H1 (cell line): ENCODE measurements at regions not wholly inside any gene's neighbourhood (a gene's known extent, or its start where the extent isn't known, plus 50 kb on each side); places are given as distances from the start of the nearest gene placed in this dataset.

Experiments
- CTCF ChIA-PET: fragments of 300-600 bp; sonication (Branson Sonifier 250); formaldehyde crosslinking; loops from one replicate; lab custom pipeline; 2021; ENCODE audit not compliant: partially characterized antibody; lab: Charles Lee
- POLR2A ChIA-PET: fragments of 300-600 bp; sonication (Branson Sonifier 250); formaldehyde crosslinking; loops from one replicate; lab custom pipeline; 2021; ENCODE audit warnings: inconsistent platforms; ENCODE audit not compliant: partially characterized antibody; lab: Charles Lee
- DNase-seq, 2 experiments: peaks; one replicate each; pipeline versions ENCODE4 v3.0.0 to v3.0.0-alpha.2; 2010 to 2022; ENCODE audit warnings: low spot score in 2 of 2, low read depth in 1 of 2, mixed read lengths in 1 of 2
- FAIRE-seq: peaks from 2 replicates; lab custom pipeline; 2011; peaks lifted over from hg19 to GRCh38; lab: Jason Lieb, UNC
- H2AFZ ChIP-seq: 2 replicates; pipeline ENCODE4 v1.8.1; 2012; ENCODE audit warnings: low read length, inconsistent platforms
- H2AK5ac ChIP-seq: 2 replicates; pipeline ENCODE4 v1.6.1; 2013; ENCODE audit warnings: low read depth, low read length
- H2BK120ac ChIP-seq: replicated peaks from 2 replicates; pipeline ENCODE3; 2013; ENCODE audit warnings: low read depth, low read length, inconsistent platforms
- H2BK12ac ChIP-seq: 2 replicates; pipeline ENCODE4 v1.6.1; 2013; ENCODE audit warnings: low read depth, low read length
- H2BK15ac ChIP-seq: 2 replicates; pipeline ENCODE4 v1.6.1; 2013; ENCODE audit warnings: low read length
- H2BK20ac ChIP-seq: 2 replicates; pipeline ENCODE4 v1.6.1; 2013; ENCODE audit warnings: low read length
- H2BK5ac ChIP-seq: 2 replicates; pipeline ENCODE4 v1.6.1; 2013; ENCODE audit warnings: low read depth, low read length
- H3K14ac ChIP-seq: 2 replicates; pipeline ENCODE4 v1.6.1; 2013; ENCODE audit warnings: inconsistent platforms; ENCODE audit not compliant: insufficient read length
- H3K18ac ChIP-seq: 2 replicates; pipeline ENCODE4 v1.6.1; 2013; ENCODE audit warnings: low read length; ENCODE audit errors: extremely low read depth
- H3K23ac ChIP-seq: 2 replicates; pipeline ENCODE4 v1.6.1; 2013; ENCODE audit warnings: inconsistent platforms; ENCODE audit not compliant: insufficient read length
- H3K23me2 ChIP-seq: 2 replicates; pipeline ENCODE4 v1.6.1; 2013; ENCODE audit warnings: low read depth, low read length
- H3K27ac ChIP-seq: 2 replicates; pipeline ENCODE4 v1.6.1; 2011; ENCODE audit warnings: low read depth, low read length, inconsistent platforms
- H3K27me3 ChIP-seq, 4 experiments: replicated peaks in 1 of 4; 1 replicate in 1 of 4; 2 replicates in 3 of 4; pipeline versions ENCODE4 v1.6.1 to v1.8.1; 2011 to 2013; ENCODE audit warnings: low read length in 3 of 4, mild to moderate bottlenecking in 3 of 4, inconsistent platforms in 2 of 4, mixed read lengths in 2 of 4, moderate library complexity in 1 of 4; ENCODE audit not compliant: control insufficient read depth in 3 of 4, insufficient read depth in 3 of 4; ENCODE audit errors: extremely low read depth in 1 of 4
- H3K36me3 ChIP-seq, 4 experiments: 2 replicates each; pipeline versions ENCODE4 v1.6.1 to v1.8.1; 2011 to 2013; ENCODE audit warnings: mild to moderate bottlenecking in 4 of 4, low read length in 3 of 4, moderate library complexity in 2 of 4, control low read depth in 1 of 4, inconsistent platforms in 1 of 4; ENCODE audit not compliant: insufficient read depth in 4 of 4, control insufficient read depth in 2 of 4
- H3K4ac ChIP-seq: replicated peaks from 2 replicates; pipeline ENCODE3; 2013; ENCODE audit warnings: low read length, low read depth, mixed read lengths, inconsistent platforms; ENCODE audit not compliant: insufficient read length
- H3K4me1 ChIP-seq, 4 experiments: replicated peaks in 1 of 4; 1 replicate in 1 of 4; 2 replicates in 3 of 4; pipeline versions ENCODE4 v1.6.1 to v1.8.1; 2011 to 2013; ENCODE audit warnings: low read length in 3 of 4, inconsistent platforms in 2 of 4, mixed read lengths in 1 of 4; ENCODE audit not compliant: insufficient read depth in 4 of 4, control insufficient read depth in 3 of 4
- H3K4me2 ChIP-seq, 2 experiments: 2 replicates each; pipeline versions ENCODE4 v1.6.1 to v1.8.1; 2011 to 2013; ENCODE audit warnings: low read depth in 2 of 2, low read length in 2 of 2, control low read depth in 1 of 2, inconsistent platforms in 1 of 2, mild to moderate bottlenecking in 1 of 2; ENCODE audit not compliant: insufficient read depth in 1 of 2
- H3K4me3 ChIP-seq, 4 experiments: fragments of 200-600, 300-600 bp in 1 of 4; sonication (generic), shearing (Covaris generic), sonication (Bioruptor Twin) in 1 of 4; 2 replicates each; pipeline versions ENCODE4 v1.5.1 to v1.8.1; 2011 to 2016; ENCODE audit warnings: low read length in 4 of 4, low read depth in 3 of 4, control low read depth in 2 of 4, inconsistent platforms in 2 of 4, mild to moderate bottlenecking in 2 of 4, mixed read lengths in 1 of 4, moderate library complexity in 1 of 4; ENCODE audit not compliant: insufficient read depth in 2 of 4; ENCODE audit errors: extremely low read depth in 1 of 4
- H3K56ac ChIP-seq: replicated peaks from 2 replicates; pipeline ENCODE3; 2013; ENCODE audit warnings: low read depth, mild to moderate bottlenecking, mixed read lengths, low read length, inconsistent platforms; ENCODE audit not compliant: insufficient read length
- H3K79me1 ChIP-seq: 2 replicates; pipeline ENCODE4 v1.6.1; 2013; ENCODE audit warnings: low read depth, low read length, control low read depth
- H3K79me2 ChIP-seq, 2 experiments: 2 replicates each; pipeline versions ENCODE4 v1.6.1 to v1.8.1; 2012 to 2013; ENCODE audit warnings: low read length in 2 of 2, mild to moderate bottlenecking in 2 of 2, inconsistent platforms in 1 of 2; ENCODE audit not compliant: insufficient read depth in 2 of 2, control insufficient read depth in 1 of 2
- H3K9ac ChIP-seq, 4 experiments: replicated peaks in 1 of 4; 1 replicate in 1 of 4; 2 replicates in 3 of 4; pipeline versions ENCODE4 v1.6.1 to v1.8.1; 2011 to 2013; ENCODE audit warnings: low read depth in 3 of 4, low read length in 3 of 4, control low read depth in 2 of 4, mild to moderate bottlenecking in 2 of 4, moderate library complexity in 2 of 4, inconsistent platforms in 1 of 4; ENCODE audit errors: extremely low read depth in 1 of 4
- H3K9me3 ChIP-seq, 2 experiments: 2 replicates each; pipeline versions ENCODE4 v1.6.1 to v1.8.1; 2012 to 2013; ENCODE audit warnings: mild to moderate bottlenecking in 2 of 2, moderate library complexity in 2 of 2, control low read depth in 1 of 2, inconsistent platforms in 1 of 2, low read depth in 1 of 2, low read length in 1 of 2, mixed read lengths in 1 of 2; ENCODE audit not compliant: insufficient read depth in 2 of 2
- H4K20me1 ChIP-seq, 2 experiments: replicated peaks in 1 of 2; 2 replicates each; pipeline versions ENCODE3 to v1.8.1; 2011 to 2013; ENCODE audit warnings: inconsistent platforms in 2 of 2, low read length in 2 of 2, mild to moderate bottlenecking in 1 of 2; ENCODE audit not compliant: insufficient read depth in 2 of 2, control insufficient read depth in 1 of 2
- H4K5ac ChIP-seq: 2 replicates; pipeline ENCODE4 v1.6.1; 2013; ENCODE audit warnings: low read length, low read depth, mixed read lengths, inconsistent platforms; ENCODE audit not compliant: insufficient read length
- H4K8ac ChIP-seq: 2 replicates; pipeline ENCODE4 v1.8.0; 2013; ENCODE audit warnings: mild to moderate bottlenecking, moderate library complexity, low read length, inconsistent platforms; ENCODE audit not compliant: insufficient read depth; ENCODE audit errors: extremely low read depth
- H4K91ac ChIP-seq: replicated peaks from 2 replicates; pipeline ENCODE3; 2013; ENCODE audit warnings: low read length, mixed read lengths, inconsistent platforms; ENCODE audit not compliant: insufficient read length
- ATF3 ChIP-seq: IDR thresholded peaks from 2 replicates; pipeline ENCODE4 v1.6.1; 2011; ENCODE audit warnings: low read depth, mild to moderate bottlenecking, low read length; ENCODE audit not compliant: insufficient read depth
- CBX8 ChIP-seq: fragments of 300-800, 300-1000 bp; sonication (generic); IDR thresholded peaks from 2 replicates; pipeline ENCODE4 v1.7.1; 2016; ENCODE audit warnings: low read depth, low read length, borderline replicate concordance
- EP300 ChIP-seq, 2 experiments: IDR thresholded peaks; 1 replicate in 1 of 2; 2 replicates in 1 of 2; pipeline ENCODE4 v1.6.1; 2011 to 2012; ENCODE audit warnings: low read depth in 2 of 2, low read length in 2 of 2, mild to moderate bottlenecking in 2 of 2, borderline replicate concordance in 1 of 2, inconsistent platforms in 1 of 2, moderate library complexity in 1 of 2
- FOSL1 ChIP-seq: IDR thresholded peaks from 2 replicates; pipeline ENCODE4 v1.6.1; 2011; ENCODE audit warnings: mild to moderate bottlenecking, low read depth, low read length, moderate library complexity; ENCODE audit not compliant: insufficient read depth
- JUND ChIP-seq: IDR thresholded peaks from 2 replicates; pipeline ENCODE4 v1.6.1; 2011; ENCODE audit warnings: mild to moderate bottlenecking, improper control_type of control experiment, low read length
- KDM1A ChIP-seq: fragments of 200-600, 300-600 bp; sonication (generic); IDR thresholded peaks from 2 replicates; pipeline ENCODE4 v1.7.1; 2016; ENCODE audit warnings: mild to moderate bottlenecking, low read length, borderline replicate concordance
- MAFK ChIP-seq: IDR thresholded peaks from 2 replicates; pipeline ENCODE4 v1.6.1; 2012; ENCODE audit warnings: low read depth, mild to moderate bottlenecking, improper control_type of control experiment, low read length
- POLR2AphosphoS5 ChIP-seq: IDR thresholded peaks from 2 replicates; pipeline ENCODE4 v1.6.1; 2011; ENCODE audit warnings: low read depth, low read length
- POU5F1 ChIP-seq: IDR thresholded peaks from 2 replicates; pipeline ENCODE4 v1.6.1; 2011; ENCODE audit warnings: low read depth, mild to moderate bottlenecking, low read length, moderate library complexity
- SRF ChIP-seq: IDR thresholded peaks from 2 replicates; pipeline ENCODE4 v1.6.1; 2011; ENCODE audit warnings: mild to moderate bottlenecking, low read depth, low read length, moderate library complexity
- TCF12 ChIP-seq: IDR thresholded peaks from 2 replicates; pipeline ENCODE4 v1.6.1; 2011; ENCODE audit warnings: low read depth, mild to moderate bottlenecking, low read length
- TEAD4 ChIP-seq: IDR thresholded peaks from 2 replicates; pipeline ENCODE4 v1.6.1; 2012; ENCODE audit warnings: low read depth, low read length, inconsistent platforms, mixed read lengths
- YY1 ChIP-seq: IDR thresholded peaks from 2 replicates; pipeline ENCODE4 v1.6.1; 2011; ENCODE audit warnings: low read depth, mild to moderate bottlenecking, low read length
- WGBS, 2 experiments: shearing (Covaris generic) in 1 of 2; methylation state at CpG; one replicate each; pipeline versions ENCODE4 v1.1.6 to v1.1.7; 2013 to 2015; ENCODE audit warnings: low lambda C conversion rate in 2 of 2, mixed read lengths in 2 of 2, inconsistent platforms in 1 of 2, low coverage in 1 of 2, missing lambda C conversion rate in 1 of 2; ENCODE audit not compliant: insufficient replicate concordance in 2 of 2, insufficient coverage in 1 of 2, insufficient read length in 1 of 2; ENCODE audit errors: extremely low coverage in 1 of 2, missing lambda C conversion rate in 1 of 2; 5-methylcytosine and 5-hydroxymethylcytosine counted together

- FAIRE-seq (no peak), DNase-seq (no peak)
- H2AK5ac ChIP-seq, result no peak overlapping the region
- no peaks in the 10 kb centered on the region for H4K20me1 ChIP-seq
- H3K4me3 ChIP-seq, result no peak overlapping the region
- no peak overlapping the region for H2BK5ac ChIP-seq
- no peak overlapping the region for H3K9ac ChIP-seq
- H3K27ac ChIP-seq, result no peak overlapping the region
- H3K23ac ChIP-seq, result no peak overlapping the region
- no peaks in the 10 kb centered on the region for H3K79me1 ChIP-seq
- H3K4me2 ChIP-seq, result no peak overlapping the region
- no peak overlapping the region for H2BK20ac ChIP-seq
- H2BK12ac ChIP-seq, result no peak overlapping the region
- H2BK120ac ChIP-seq, result no peak overlapping the region
- H4K91ac ChIP-seq, result no peak overlapping the region
- no peak overlapping the region for H2BK15ac ChIP-seq
- H3K4ac ChIP-seq, result no peak overlapping the region
- H3K4me1 ChIP-seq, result no peaks in the 10 kb centered on the region
- H3K56ac ChIP-seq, result no peak overlapping the region
- H3K27me3 ChIP-seq, result no peaks in the 10 kb centered on the region
- no peaks in the 10 kb centered on the region for H3K23me2 ChIP-seq
- H3K36me3 ChIP-seq, result no peaks in the 10 kb centered on the region
- TF ChIP-seq CBX8 (no peak), POU5F1 (no peak), MAFK (no peak), JUND (no peak), SRF (no peak), POLR2AphosphoS5 (no peak), TEAD4 (no peak), EP300 (IDR thresholded peaks at IDR 0.05; ENCODE audit: borderline replicate concordance in 1 of 2, low read depth in 2 of 2, low read length in 2 of 2) (no peak), ATF3 (no peak), YY1 (no peak), TCF12 (no peak), FOSL1 (no peak), KDM1A (no peak)
- H3K79me2 ChIP-seq, result no peaks in the 10 kb centered on the region
- no peaks in the 10 kb centered on the region for H3K9me3 ChIP-seq
- H4K5ac ChIP-seq, result no peak overlapping the region
- CTCF ChIA-PET, result no interaction called here
- POLR2A ChIA-PET, result no interaction called here
- H3K18ac ChIP-seq, result no peak overlapping the region
- H3K14ac ChIP-seq, result no peak overlapping the region
- H4K8ac ChIP-seq, result no peak overlapping the region
- WGBS, 2 experiments, result 90% methylated on average over 2 of the region's 2 CpGs; no CpG with 5 or more reads in 1 of the 2 experiments
- H2AFZ ChIP-seq, result no peak overlapping the region
Observed at GRCh38 chr6:140977403-140977802, 1155.3 kb upstream of the GJE1 start.
